HG02970 (cell line): ENCODE measurements at regions not wholly inside any gene's neighbourhood (a gene's known extent, or its start where the extent isn't known, plus 50 kb on each side); places are given as distances from the start of the nearest gene placed in this dataset.
"Not testable (repeated sequence)": the region's sequence is repeated elsewhere in the genome, so short reads cannot be mapped to it uniquely, and the experiment has no call there.

Experiments
- ATAC-seq: cut with Tn5 transposase; IDR thresholded peaks from one replicate; pipeline ENCODE4 v1.9.1; 2021; ENCODE audit warnings: mild to moderate bottlenecking, moderate library complexity, moderate number of reproducible peaks; ENCODE audit not compliant: unreplicated experiment, low FRiP score

- no peak for ATAC-seq
Observed at GRCh38 chr13:61144834-61145593, 270.6 kb downstream of the PCDH20 start.

DNA sequence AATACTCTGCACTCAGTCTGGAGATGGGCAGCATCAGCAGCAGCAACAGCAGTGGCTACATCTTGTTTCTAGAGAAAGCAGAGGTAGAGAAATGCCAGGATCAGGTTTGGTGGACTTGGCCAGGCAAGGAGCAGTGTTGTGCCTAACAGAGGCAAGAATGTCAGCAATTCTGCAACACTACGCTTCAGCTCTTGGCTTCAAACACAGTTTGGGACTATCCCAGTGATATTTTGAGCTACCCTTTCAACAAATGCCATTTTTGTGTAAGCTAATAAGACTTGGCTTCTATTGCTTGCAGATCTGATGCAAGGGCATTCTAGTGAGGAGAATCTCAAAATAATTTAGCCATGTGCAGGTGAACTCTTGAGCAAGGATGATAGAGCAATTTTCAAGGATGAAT, 271.3 kb downstream of the PCDH20 start:
- no peak for ATAC-seq

GRCh38 chr13:61142506-61142905, 273.1 kb downstream of the PCDH20 start:
- ATAC-seq, result no peak

DNA sequence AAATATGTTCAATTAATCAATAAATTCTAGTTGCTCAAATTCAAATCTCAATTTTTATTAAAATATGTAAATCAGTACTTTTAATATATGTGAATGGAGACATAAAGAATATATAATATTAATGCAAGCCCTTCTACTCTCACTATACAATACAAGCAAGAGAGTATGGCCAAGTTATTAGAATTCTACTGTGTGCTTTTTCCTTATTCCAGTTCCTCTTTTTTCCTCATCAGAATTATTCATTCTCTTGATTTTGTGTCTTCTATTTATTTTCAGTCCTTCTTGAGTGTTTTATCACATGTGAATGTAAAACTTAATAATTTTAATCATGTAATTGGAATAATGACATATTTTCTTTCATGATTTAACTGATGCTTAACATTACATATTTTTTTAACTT, 276.8 kb downstream of the PCDH20 start:
- ATAC-seq, result no peak

DNA sequence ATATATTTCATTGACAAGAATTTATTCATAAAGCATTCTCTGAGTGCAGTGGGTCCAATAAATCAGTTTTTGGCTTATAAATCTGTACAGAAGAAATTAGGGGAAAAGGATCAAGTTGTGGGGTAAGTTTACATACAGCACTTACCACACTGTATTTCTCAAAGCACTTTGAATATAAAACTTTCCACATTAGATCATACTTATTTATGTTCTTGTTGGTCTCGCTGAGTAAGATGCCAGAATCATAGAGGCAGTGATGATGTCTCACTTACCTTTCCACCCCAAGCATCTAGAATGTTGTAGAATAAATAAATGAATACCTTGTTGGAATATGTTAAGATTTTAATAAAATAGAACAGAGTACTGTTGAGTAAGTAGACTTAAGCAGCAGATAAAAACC, 279.1 kb downstream of the PCDH20 start:
- no peak for ATAC-seq

DNA sequence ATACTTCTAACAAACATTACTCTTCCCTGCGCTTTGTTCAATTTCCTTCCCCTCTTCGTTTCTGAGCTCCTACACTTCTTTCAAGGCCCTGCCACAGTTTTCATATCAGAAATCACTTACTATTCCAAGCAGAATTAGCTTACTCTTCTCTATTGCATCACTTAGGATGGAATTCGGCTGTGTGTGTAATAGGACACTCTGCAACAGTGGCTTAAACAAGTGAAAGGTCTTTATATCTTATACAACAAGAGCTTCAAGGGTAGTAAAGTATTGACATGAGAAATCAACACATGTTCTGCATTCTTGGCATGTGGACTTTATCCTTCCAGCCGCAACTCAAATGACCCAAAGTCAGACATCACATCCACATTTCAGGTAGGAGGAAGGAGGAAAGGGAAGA, 279.6 kb downstream of the PCDH20 start:
- ATAC-seq, result no peak

DNA sequence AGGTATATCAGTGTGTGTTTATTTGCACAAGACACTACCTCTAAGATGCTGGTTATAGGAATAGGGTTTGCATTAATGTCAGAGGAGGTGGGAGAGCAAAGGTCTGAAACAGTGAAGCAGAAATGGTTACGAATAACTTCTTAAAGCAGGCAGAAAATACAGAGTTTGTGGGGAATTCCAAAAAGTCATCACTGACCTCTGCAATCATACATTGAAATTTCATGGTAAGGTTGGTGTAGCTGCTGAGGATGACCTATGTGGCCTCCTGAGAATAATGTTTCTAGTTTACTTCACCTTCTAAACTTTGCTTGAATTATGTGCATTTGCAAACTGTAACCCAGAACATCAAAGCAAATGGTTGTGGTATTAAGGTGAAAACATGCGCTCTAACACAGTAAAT, 280.1 kb downstream of the PCDH20 start:
- no peak for ATAC-seq

DNA sequence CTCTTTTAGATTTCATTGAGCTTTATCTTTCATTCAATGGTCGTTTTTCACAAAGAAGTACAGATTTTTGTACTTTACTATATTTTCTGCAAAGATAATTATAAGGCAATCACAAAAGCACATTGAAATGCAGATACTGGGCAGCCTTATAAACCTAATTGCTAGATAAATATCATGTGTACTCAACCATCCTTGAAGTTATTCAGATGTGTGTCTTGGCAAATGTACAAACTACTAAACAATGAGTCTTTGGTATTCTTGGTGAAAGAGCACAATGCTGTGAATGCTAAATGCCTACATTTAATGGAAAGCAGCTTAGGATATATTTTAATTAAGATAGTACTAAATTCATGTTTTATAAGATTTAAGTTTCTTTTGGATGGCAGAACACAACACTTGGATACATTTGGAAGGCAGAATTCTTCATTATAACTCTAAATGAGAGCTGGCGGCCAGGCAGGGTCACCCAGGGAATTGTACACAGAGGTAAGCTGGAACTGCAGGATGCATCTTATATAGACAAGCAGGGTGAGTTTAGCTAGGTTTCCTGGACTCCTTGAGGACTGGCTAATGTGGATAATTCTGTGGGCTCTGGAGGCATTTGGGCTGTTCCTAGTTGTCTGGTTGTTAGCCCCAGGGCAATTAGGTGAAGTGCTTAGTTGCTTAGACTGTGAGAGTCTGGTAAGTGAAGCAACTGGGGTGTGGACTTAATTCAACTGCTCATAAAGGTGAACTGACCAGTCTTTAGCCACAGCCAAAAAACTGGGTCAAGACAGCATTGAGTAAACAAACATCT, 286.6 kb downstream of the PCDH20 start:
- no peak for ATAC-seq

- ATAC-seq, result no peak
Observed at GRCh38 chr13:61123538-61124289, 291.9 kb downstream of the PCDH20 start.

- ATAC-seq, result no peak
Observed at GRCh38 chr13:61113140-61113658, 302.4 kb downstream of the PCDH20 start.

DNA sequence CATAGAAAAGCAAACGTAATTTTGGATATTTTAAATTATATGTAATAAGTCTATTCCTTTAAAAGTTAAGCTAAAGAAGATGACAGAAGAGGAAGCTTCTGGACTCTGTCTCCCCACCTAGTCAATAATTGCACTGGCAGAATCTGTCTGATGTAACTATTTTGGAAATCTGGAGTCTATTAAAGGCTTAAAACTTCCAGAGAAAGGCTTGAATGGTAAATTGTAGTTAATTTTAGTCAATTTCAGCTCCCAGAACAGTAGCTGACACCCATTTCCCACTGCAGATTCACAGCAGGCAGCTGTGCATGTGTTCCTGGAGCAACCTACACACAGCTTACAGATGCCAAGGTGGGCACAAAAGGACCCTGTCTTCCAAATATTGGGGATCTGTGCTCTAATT, 304.1 kb downstream of the PCDH20 start:
- no peak for ATAC-seq

- ATAC-seq, result no peak
Observed at GRCh38 chr13:61110732-61111131, 304.9 kb downstream of the PCDH20 start.

- no peak for ATAC-seq
Observed at GRCh38 chr13:61109741-61110140, 305.9 kb downstream of the PCDH20 start.

DNA sequence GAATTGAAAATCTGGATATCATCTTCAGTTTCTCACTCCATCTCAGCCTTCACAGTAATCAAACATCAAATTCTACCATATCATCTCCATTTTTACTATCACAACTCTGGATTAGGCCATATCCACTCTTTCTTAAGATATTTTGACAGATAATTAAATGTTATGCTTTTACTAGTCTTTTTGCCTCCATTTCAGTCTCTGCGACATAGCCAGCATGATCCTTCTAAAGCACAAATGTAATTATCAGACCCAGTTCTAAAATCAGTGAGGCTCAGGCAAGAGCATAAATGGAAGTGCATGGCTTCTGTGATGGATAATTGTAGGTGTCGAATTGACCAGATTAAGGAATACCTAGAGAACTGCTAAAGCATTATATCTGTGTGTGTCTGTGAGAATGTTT, 307.7 kb downstream of the PCDH20 start:
- no peak for ATAC-seq

- no peak for ATAC-seq
Observed at GRCh38 chr13:61095885-61096284, 319.8 kb downstream of the PCDH20 start.

DNA sequence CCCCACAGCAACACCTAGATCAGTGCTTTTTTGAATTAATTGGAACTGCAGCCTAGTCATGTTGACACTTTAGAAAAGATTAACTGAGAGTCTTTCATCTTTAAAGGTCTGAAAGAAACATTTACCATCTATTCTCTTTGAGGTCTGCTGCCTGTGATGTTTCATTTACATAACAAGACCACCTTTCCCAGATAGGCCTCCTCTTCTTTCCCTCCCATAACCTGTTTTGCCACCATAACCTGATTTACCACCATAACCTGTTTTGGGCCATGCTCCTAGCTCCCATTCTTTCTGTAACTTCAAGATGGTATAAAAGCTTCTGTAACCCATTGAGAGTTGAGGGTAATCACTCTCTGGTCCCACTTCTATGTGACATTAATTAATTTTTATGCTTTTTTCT, 320.8 kb downstream of the PCDH20 start:
- no peak for ATAC-seq

- not testable (repeated sequence) for ATAC-seq
Observed at GRCh38 chr13:61089894-61090293, 325.8 kb downstream of the PCDH20 start.

DNA sequence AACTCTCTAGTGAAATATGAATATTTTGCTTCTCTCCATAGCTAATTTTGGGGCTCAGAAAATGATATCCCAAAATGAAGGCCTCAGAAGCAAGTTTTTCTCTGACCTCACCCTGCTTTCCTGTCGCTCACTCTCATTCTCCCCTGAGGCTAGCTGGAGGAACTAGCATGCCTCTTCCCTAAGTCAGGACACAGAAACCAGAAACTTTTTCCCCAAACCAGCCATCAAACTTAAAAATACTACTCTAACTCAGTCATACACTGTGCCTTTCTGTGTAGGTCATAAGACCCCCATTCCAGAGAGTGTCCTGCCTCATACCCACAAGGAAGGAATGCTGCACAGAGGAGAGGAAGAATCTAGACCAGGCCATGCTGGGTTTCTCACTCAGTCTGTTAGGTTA, 329.6 kb downstream of the PCDH20 start:
- ATAC-seq, result no peak

GRCh38 chr13:61084988-61085387, 330.7 kb downstream of the PCDH20 start:
- no peak for ATAC-seq

DNA sequence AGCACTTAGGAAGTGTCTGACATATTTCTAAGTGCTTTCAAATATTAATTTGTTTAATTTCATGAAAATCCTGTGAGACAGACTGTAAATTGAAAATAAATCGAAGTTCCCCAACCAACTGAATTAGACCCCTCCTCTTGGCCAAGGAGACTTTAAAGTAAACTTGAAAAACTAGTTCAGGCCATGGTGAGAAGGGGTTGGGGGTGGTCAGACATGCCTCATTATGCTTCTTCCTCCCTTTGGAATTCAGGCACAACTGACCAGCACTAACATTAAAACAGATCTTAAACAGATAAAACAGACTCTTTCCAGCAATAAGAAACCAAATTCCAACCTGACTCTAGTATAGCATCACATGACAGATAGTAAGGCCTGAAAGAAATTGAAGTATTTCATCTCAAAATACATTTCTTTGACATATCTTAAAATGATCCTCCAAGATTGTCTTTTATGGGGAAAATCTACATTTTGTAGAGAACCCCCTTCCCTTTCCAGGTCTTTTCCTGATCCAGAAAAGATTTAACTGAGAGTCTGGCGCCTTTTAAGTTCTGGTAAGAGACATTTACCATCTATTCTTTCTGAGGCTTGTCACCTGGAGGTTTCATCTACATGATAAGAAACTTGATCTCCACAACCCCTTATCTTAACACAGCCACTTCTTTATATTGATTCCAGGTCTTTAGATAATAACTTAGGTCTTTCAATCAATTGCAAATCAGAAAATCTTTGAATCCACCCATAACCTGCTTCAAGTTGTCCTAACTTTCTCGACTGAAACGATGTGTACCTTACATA, 336.5 kb downstream of the PCDH20 start:
- no peak for ATAC-seq
